CD4-positive, alpha-beta T cell (primary cell): ENCODE measurements at regions not wholly inside any gene's neighbourhood (a gene's known extent, or its start where the extent isn't known, plus 50 kb on each side); places are given as distances from the start of the nearest gene placed in this dataset.
"Not testable (repeated sequence)": the region's sequence is repeated elsewhere in the genome, so short reads cannot be mapped to it uniquely, and the experiment has no call there.

Experiments used
- ATAC-seq: fragments of 200-7000 bp; cut with Tn5 transposase; one replicate; pipeline ENCODE4 v1.10.0; 2022; ENCODE audit warnings: mild to moderate bottlenecking; ENCODE audit not compliant: poor library complexity
- CTCF ChIA-PET: fragments of 350-600 bp; sonication (Branson Sonifier 250); formaldehyde crosslinking; loops from one replicate; lab custom pipeline; 2021; ENCODE audit warnings: antibody characterized with exemption, inconsistent platforms; lab: Charles Lee
- POLR2A ChIA-PET: fragments of 350-600 bp; sonication (Branson Sonifier 250); formaldehyde crosslinking; loops from one replicate; lab custom pipeline; 2021; ENCODE audit warnings: antibody characterized with exemption, inconsistent platforms; lab: Charles Lee
- DNase-seq, 14 experiments: peaks; one replicate each; pipeline ENCODE4 v3.0.0-alpha.2; 2013 to 2020; ENCODE audit warnings: mixed read lengths in 2 of 14
- H3K27ac ChIP-seq, 2 donors: one replicate each; pipeline versions ENCODE4 v1.5.1 to v1.7.0; 2013; ENCODE audit warnings: low read length in 2 of 2, low read depth in 1 of 2, mild to moderate bottlenecking in 1 of 2
- H3K27me3 ChIP-seq, 2 experiments: 1 replicate in 1 of 2; 2 replicates in 1 of 2; pipeline versions ENCODE4 v1.6.1 to v1.7.0; 2013; ENCODE audit warnings: low read length in 2 of 2, control low read depth in 1 of 2, mild to moderate bottlenecking in 1 of 2, moderate library complexity in 1 of 2; ENCODE audit not compliant: insufficient read depth in 2 of 2, control insufficient read depth in 1 of 2
- H3K36me3 ChIP-seq: one replicate; pipeline ENCODE4 v1.6.1; 2013; ENCODE audit warnings: low read length, control low read depth; ENCODE audit not compliant: insufficient read depth
- H3K4me1 ChIP-seq: one replicate; pipeline ENCODE4 v1.6.1; 2013; ENCODE audit warnings: low read length, control low read depth; ENCODE audit not compliant: insufficient read depth
- H3K4me3 ChIP-seq: one replicate; pipeline ENCODE4 v1.5.1; 2013; ENCODE audit warnings: mild to moderate bottlenecking, low read length, moderate library complexity
- H3K9me3 ChIP-seq, 2 experiments: 1 replicate in 1 of 2; 2 replicates in 1 of 2; pipeline versions ENCODE4 v1.6.1 to v1.7.0; 2013; ENCODE audit warnings: low read length in 2 of 2, mild to moderate bottlenecking in 2 of 2, control low read depth in 1 of 2, moderate library complexity in 1 of 2; ENCODE audit not compliant: control insufficient read depth in 1 of 2, insufficient read depth in 1 of 2
- H3K27ac Mint-ChIP-seq: one replicate; pipeline ENCODE4 v1.8.0; 2020; ENCODE audit warnings: mixed read lengths
- H3K27me3 Mint-ChIP-seq: one replicate; pipeline ENCODE4 v1.8.0; 2021; ENCODE audit warnings: mixed read lengths
- H3K36me3 Mint-ChIP-seq: one replicate; pipeline ENCODE4 v1.8.0; 2021; ENCODE audit warnings: low read depth, mixed read lengths
- H3K4me1 Mint-ChIP-seq: one replicate; pipeline ENCODE4 v1.8.0; 2021; ENCODE audit warnings: low read depth, mixed read lengths
- H3K4me3 Mint-ChIP-seq: one replicate; pipeline ENCODE4 v1.8.0; 2020; ENCODE audit warnings: mild to moderate bottlenecking, mixed read lengths
- H3K9me3 Mint-ChIP-seq: one replicate; pipeline ENCODE4 v1.8.0; 2020; ENCODE audit warnings: mixed read lengths
- CTCF ChIP-seq: fragments of 200-600 bp; IDR thresholded peaks from one replicate; pipeline ENCODE4 v1.8.0; 2022; ENCODE audit warnings: antibody characterized with exemption, mild to moderate bottlenecking
- intact Hi-C, 2 experiments: fragments of 100-400 bp; cut with DNase I in 1 of 2; cut with micrococcal nuclease in 1 of 2; formaldehyde crosslinking; loops; one replicate each; pipeline versions ENCODE4 v1.15.1 to v1.9.0; 2023 to 2025; cut with DNase I, micrococcal nuclease

GRCh38 chr3:72269475-72269874 is 484.5 kb upstream of the PROK2 start:
- no peak overlapping the region for H3K27ac Mint-ChIP-seq
- no peak overlapping the region for H3K27ac ChIP-seq
- peak in 2 of 14 experiments; percentile 16 to 21 for DNase-seq
- intact Hi-C loops: no loop called here
- TF ChIP-seq CTCF: no peak
- ChIA-PET POLR2A (no interaction called here), CTCF (no interaction called here)
- H3K9me3 Mint-ChIP-seq: no peaks in the 10 kb centered on the region
- no peaks in the 10 kb centered on the region for H3K27me3 ChIP-seq
- no peak overlapping the region for H3K4me3 ChIP-seq
- no peaks in the 10 kb centered on the region for H3K27me3 Mint-ChIP-seq
- H3K4me3 Mint-ChIP-seq: no peak overlapping the region
- no peak for ATAC-seq
- peaks cover 64% of the 10 kb centered on the region for H3K4me1 Mint-ChIP-seq
- H3K36me3 ChIP-seq: no peaks in the 10 kb centered on the region
- H3K9me3 ChIP-seq: no peaks in the 10 kb centered on the region
- H3K4me1 ChIP-seq: peaks cover 31% of the 10 kb centered on the region
- no peaks in the 10 kb centered on the region for H3K36me3 Mint-ChIP-seq

- POLR2A ChIA-PET, H3K9me3 Mint-ChIP-seq, H3K27ac ChIP-seq, H3K27me3 Mint-ChIP-seq, H3K4me3 Mint-ChIP-seq, H3K36me3 Mint-ChIP-seq, ATAC-seq, intact Hi-C loops, H3K4me3 ChIP-seq, H3K9me3 ChIP-seq, H3K27ac Mint-ChIP-seq, H3K36me3 ChIP-seq, H3K27me3 ChIP-seq, DNase-seq: not testable (repeated sequence)
- peaks cover 43% of the 10 kb centered on the region for H3K4me1 Mint-ChIP-seq
- H3K4me1 ChIP-seq: peaks cover 18% of the 10 kb centered on the region
- CTCF ChIA-PET: interaction anchor here (0.7 kb wide), 1 partner anchor 535 kb away, joined by 3 read pairs; no protein-coding TSS in a partner anchor
These were observed 482.1 kb upstream of the PROK2 start for GRCh38 chr3:72266921-72267524.

- no peaks in the 10 kb centered on the region for H3K27me3 ChIP-seq
- H3K36me3 ChIP-seq: no peaks in the 10 kb centered on the region
- no peaks in the 10 kb centered on the region for H3K9me3 ChIP-seq
- Mint-ChIP-seq H3K36me3 (no peaks in the 10 kb centered on the region), H3K9me3 (no peaks in the 10 kb centered on the region), H3K4me1 (peaks cover 32% of the 10 kb centered on the region), H3K27ac (no peak overlapping the region), H3K27me3 (no peaks in the 10 kb centered on the region), H3K4me3 (no peak overlapping the region)
- H3K4me1 ChIP-seq: peaks cover 13% of the 10 kb centered on the region
- ATAC-seq: no peak
- POLR2A ChIA-PET: no interaction called here
- DNase-seq: no peak
- CTCF ChIA-PET: interaction anchor here (0.7 kb wide), 1 partner anchor 533 kb away, joined by 3 read pairs; no protein-coding TSS in a partner anchor
- intact Hi-C loops: no loop called here
- H3K4me3 ChIP-seq: no peak overlapping the region
- no peak overlapping the region for H3K27ac ChIP-seq
- no peak for TF ChIP-seq CTCF
These were observed 481.0 kb upstream of the PROK2 start for GRCh38 chr3:72266016-72266370.
